Hindlimb muscle (tissue), 1 donor: ENCODE measurements at regions not wholly inside any gene's neighbourhood (a gene's known extent, or its start where the extent isn't known, plus 50 kb on each side); places are given as distances from the start of the nearest gene placed in this dataset.

Source experiments
- DNase-seq: peaks from one replicate; pipeline ENCODE4 v3.0.0-alpha.2; 2013

DNA sequence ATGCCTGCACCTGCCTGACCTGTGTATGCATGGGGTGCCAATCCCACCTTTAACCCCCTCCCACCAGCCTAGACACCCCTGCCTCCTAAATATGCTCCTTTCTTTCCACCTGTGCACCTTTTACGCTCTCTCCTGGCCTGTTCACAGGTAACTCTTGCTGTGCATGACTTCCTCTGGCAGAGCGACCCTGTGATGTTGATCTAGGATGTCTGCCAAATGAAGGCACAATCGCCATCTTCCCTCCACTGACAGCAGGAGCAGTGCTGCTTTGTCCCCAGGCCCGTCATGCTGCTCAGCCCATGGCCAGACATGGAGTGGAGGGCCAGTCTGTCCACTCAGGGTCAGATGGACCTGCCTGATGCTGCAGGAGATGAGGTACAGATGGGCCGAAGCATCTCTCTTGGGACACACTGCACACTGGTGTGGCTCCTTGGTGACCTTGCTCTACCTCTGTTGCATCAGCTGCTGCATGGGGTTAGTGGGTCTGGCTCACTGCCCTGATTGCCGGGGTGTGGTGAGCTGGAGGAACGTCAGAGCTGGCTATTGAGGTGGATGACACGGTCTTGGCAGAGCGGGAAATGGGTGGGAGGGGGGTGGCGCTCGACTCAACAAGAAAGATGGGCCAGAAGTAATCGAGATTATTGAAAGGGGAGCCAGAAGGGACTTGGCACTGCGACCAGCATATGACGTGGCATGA lies 101.7 kb upstream of the PITX1 start:
- peak; percentile 30 for DNase-seq

DNA sequence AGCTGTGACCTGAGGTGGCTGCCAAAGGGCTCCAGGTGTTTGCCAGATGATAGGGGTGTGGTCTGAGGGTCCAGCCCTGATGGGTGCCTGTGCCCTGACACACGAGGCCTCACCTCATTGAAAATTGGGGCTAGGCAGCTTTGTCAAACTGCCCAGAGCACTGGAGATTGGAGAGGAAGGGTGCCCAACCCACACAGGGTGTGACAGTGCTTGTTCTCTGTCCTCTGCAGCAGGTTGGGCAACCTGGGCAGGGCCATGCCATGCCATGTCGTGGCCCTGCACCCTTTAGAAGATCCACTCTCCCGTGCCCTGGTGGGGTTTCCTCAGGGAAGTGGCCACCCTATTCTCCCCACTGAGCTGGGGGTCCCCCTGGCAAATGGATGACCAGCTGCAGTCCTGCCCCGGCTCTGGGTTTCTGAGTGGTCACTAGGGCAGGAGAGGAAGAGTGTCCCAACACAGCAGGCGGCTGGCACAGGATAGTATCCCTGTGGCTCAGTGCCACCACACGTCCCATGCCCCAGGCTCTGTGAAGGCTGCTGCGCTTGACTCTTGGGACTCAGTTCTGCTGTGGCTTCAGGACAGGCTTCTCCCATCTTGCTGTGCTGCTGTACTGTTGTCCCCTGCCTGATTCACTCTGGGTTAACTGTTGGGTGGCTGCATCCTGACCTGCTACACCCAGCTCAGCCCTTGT lies 100.8 kb upstream of the PITX1 start:
- DNase-seq, result no peak

DNA sequence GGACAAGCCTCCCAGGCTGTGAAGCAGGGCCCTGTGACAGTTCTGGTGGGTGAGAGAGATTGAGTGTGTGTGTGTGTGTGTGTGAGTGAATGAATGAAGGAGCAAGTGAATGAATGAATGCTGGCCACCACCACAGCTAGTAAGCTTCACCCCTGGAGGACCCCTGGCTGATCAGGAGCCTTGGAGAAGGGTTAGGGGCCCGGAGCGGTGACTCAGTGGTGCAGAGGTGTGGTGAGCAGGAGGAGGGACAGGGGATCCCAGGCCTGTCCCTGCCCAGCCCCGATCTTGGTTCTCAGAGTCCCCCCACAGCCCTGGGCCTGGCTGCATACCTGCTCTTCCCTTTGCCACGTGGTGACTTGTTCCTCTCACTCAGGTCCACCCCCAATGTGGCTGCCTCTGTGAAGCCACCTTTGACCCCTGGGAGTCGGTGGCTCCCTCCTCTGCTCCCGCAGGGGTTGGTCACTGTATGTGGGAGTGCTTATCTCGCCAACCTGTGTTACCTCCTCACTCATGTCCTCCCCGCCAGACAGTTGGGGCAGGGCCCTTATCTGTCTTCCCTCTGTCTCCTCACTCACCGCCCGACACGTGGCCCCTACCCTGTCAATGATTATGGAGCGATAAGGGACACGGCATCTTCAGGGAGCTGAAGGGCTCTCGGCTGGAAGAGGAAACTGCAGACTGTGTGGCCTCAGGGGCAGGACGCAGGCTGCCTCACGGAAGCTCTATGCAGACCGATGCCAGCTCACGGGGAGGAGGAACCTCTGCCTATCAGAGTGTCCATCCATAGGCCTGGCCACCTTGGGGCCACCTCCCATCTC lies 99.9 kb upstream of the PITX1 start:
- DNase-seq, result no peak

DNA sequence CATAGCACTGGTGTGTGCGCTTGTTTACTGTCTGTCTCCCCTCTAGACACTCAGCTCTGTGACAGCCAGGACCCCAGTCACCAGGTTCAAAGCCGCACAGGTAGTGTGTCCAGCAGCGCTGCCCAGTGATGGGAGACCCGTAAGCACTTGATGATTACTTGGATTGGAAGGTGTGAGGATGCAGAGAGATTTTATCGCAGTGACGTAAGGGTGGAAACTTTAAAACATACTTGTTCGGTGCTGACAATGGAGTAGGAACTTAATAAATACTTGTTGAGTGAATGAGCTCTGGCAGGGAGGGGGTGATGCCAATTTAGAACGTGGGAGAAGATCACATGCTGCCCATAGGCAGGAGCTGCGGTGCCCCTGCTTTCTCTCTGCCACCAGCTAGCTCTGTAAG lies 99.2 kb upstream of the PITX1 start:
- no peak for DNase-seq

DNA sequence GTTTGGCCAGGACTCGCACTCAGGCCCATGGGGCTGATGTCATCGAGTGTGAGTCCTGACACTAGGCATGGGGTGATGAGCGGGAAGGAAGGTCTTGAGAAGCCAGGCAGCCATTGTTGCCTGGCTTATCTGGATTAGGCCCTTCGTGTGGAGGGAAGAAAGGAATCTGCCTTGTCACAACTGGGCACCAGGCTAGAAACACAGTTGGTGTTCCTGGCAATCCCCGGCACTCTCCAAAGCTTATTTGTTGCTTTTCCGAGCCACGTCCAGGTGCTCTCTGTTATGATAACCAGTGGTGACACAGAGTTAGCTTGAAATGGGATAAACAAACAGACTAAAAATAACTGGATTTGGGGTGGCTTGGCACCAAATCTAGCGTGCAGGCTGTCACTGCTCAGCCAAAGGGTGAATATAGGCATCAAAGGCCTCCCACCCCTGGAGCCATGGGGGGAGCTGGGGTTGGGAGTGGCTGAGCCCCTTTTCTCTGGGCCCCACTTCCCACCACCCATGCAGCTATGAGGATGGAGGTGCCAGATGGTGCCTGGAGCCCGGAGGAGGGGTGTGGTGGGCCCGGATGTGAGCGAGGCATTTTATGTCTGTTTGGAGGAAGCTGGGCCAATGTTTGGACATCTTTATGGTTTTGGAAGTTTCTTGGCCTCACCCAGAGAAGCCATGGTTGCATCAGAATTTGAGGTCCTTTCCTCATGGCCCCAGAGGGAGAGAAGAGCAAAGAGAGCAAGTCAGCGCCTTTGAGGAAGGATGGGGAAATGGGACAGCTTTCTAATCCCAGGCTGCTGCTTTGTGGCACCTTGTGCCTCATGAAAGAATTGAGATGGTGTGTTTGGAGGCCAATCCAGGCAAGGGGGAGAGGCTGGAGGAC lies 98.0 kb upstream of the PITX1 start:
- no peak for DNase-seq

DNA sequence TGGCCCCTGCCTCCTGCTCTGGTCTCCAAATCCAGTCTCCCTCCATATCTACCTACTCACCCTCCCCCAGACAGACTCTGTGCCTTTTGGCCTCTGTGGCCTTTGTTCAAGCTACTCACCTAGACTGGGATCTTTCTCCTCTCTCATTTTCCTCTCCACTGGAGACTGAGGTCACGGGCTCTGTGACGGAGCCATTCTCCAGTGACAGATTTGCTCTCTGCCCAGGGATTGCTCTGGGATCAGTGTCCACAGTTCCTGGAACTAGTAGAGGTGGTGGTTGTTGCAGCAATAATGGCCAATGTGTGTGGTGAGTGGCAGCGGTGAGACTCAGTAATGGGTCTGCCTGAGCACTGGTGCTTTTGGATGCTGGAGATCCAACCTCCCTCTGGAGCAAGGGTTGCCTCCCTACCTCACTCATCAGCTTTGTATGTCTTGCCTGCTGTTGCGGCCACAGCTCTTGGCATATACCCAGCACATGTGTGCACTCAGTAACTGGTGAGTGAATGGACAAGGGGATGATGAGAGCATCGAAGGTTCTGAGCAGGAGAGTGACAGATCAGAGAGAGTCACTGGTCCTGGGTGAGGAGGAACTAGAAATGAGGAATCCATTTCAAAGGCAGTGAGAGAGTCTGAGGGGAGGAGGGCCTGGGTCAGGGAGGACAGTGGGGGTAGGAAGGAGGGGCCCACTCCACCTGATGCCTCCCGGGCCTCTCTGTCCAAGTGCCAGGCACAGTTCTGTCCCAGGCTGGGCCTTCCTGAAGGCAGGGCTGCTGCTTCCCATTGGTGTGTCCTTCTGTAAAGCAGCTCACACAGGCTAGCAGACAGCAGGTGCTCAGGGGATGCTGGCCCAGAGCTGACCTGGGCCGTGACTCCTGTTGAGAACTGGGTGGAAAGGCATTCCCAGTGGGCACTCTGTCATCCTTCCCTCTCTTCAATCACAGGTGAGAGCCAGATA lies 96.5 kb upstream of the PITX1 start:
- no peak for DNase-seq

DNA sequence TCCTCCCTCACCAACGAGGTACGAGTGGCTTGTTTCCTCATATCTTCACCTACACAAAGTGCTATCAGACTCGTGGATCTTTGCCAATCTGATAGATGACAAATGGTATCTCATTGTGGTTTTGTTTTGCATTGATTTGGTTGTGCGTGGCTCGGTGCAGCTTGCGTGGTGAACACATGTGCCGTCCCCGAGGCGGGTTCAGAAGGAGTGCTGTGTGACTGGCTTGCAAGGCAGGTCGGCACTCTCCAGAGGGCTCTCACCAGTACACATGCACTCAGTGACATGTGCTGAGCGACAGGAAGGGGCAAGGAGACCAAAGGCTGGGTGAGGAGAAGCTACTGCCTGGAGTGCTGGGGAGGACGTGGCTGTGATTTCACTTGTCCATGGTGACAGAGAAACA lies 95.3 kb upstream of the PITX1 start:
- DNase-seq, result no peak

DNA sequence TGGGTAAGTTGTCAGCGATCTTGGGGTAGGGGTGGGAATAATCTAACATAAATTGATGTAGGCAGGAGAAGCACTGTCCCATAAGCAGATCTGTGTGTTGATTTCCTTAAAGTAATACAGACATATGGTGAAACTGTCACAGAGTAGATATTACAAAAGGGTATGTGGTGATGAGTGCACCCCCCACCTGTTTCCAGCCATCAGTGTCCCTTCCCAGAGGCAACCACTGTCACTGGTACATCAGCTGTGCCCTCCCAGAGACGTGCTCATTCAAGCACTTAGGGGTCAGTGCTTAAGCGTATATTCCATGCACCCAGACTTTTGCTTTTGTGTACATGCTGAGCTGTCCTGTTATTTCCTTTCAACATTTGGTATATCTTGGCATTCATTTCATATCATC lies 94.3 kb upstream of the PITX1 start:
- DNase-seq, result no peak

DNA sequence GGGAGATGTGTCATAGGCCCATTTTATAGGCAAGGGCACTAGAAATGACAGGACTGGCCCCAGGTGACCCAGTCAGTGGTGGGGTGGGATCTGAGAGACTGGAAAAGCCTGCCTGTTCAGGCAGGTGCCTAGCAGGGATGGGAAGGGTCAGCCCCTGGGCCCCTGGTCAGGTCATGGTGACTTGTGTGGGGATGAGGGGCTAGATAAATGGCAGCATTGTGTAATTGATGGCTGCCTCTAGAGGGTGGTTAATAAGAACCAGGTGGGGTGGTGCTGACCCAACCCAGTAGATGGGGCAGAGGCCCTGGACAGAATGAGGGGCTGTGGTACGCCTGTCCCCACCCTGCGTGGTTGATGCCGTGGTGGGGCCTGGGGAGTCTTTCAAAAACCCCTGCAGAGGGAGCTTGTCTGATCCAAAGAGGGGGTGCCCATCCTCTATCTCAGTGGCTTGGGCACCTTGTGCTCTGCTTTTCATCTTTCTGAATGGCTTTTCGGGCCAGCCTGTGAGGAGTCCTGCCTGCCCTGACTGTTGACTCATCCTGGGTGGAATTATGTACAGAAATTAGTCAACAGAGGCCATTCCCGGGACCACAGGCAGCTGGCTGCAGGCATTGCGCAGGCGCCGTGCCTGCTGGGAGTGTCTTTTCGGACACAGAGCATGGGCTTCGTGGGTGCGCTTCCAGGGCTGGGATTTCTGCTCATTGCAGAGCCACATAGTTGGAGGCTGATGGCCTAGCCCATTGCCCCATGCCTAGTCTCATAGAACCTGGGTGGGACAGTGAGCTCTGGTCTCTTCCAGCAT lies 93.6 kb upstream of the PITX1 start:
- no peak for DNase-seq

DNA sequence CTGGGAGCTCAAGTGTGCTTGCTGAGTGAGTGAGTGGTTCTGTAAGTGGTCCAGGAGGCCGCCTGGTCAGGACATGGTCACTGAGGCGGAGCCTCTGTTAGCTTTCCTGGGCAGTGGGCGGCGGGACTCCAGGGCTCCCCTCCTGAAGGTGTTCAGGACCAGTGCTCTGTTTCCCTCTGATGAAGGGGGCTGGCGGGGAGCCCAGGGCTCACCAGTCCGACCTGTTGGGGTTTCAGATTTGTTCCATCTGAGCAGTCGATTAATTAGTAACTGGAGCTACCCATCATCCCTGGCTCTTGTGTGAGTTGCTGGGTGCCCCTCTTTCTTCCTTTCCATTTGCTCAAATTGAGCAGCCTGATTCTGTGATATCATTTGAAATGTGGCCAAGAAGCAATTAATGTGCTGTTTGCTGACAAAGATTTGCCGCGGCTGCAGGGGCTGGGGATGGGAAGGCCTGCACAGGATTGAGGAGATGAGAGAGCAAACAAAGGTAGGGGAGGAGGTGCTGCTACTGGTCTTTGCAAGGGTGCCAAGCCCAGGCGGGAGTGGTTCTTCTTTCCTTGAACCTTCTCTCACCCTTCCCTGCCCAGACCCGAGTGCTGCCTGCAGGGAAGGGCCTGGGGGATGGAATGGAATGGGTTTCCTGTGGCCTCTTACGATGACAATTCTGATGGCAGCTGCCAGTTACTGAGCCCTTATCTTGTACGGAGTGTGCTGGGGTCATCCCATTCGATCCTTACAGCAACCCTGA lies 92.8 kb upstream of the PITX1 start:
- no peak for DNase-seq

DNA sequence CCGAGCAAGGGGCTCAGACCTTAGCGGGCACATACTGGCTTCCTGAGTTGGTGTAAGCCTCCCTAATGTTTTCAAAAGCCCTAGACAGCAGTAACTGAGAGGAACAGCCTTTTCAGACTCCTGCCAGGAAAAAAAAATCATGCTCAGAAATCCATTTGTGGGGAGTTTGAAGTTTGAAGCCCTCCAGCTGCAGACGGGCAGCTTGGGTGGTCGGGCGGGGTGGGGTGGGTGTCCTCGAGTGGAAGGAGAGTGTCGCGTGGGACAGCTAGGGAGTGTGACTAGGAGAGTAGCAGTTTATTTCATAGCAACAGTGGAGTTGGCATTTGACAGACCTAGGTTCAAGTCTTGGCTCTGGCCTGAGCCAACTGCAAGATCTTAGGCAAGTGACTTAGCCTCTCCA lies 90.7 kb upstream of the PITX1 start:
- DNase-seq, result no peak

DNA sequence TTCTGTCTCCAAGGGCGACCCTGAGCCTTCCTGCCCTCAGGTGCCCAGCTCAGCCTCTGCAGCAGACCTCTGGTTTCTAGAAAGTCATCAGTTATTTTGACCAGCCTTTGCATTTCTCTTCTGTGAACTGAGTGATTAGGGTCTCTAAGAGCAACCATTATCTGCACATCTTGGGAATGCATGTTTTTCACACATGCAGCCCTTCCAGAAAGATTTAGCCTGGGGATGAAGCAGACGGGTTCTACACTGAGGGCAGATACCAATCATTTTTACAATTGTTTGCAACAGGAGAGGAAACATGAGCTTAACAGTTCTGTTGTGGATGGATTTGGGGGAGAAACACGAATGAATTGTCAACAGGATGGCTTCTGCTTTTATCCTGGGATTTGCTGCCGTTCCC lies 90.1 kb upstream of the PITX1 start:
- no peak for DNase-seq

DNA sequence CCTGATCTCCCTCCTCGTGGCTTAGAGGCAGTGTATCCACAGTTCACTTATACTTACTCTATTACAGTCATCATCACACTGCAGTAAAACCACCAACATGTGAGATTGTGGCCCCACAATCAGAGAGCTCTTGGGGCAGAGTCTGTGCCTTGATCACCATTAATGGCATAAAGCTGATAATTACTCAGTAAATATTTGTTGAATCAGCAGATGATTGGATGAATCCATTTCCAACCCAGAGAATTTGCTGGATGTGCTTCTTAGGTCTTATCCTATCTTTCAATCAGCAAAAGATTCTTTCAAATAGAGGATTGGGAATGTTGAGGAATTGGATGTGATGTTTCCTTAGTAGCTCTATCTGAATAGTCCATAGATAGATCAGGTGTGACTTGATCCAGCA lies 88.8 kb upstream of the PITX1 start:
- DNase-seq, result no peak

DNA sequence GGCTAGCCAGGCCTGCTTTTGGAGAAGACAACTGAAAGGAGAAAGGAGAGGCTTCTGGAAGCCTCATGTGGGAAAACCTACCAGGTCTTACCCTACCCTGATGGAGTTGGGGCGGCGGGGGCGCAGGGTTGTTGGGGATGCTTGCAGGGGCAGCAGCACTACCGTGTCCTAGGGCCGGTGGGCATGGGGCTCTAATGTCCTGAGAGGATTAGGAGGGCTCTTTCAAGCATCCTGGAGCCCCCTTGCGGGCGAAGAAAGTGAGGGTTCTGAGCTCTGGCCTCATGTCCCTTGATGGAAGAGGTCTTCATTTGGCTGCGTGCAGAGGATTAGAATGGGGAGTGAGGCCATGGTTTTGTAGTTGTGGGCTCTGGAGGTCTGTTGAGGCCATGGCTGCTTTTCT lies 86.9 kb upstream of the PITX1 start:
- no peak for DNase-seq

DNA sequence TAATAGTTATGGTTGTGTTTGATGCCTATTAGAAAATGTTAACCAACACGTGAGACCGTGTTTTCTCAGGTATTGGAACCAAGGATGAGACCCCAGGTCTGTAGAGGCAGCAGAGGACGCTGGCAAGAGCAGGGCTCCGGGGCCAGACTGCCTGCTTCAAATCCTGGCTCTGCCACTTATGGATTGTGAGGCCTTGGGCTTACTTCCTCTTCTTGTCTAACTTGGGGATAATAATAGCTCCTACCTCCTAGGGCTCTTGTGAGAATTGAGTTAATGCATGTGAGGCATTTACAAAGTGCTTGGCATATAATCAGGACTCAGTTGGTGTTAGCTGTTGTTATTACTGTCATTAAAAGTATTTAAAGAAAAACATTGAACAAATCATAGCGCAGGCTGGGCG lies 85.5 kb upstream of the PITX1 start:
- DNase-seq, result no peak

DNA sequence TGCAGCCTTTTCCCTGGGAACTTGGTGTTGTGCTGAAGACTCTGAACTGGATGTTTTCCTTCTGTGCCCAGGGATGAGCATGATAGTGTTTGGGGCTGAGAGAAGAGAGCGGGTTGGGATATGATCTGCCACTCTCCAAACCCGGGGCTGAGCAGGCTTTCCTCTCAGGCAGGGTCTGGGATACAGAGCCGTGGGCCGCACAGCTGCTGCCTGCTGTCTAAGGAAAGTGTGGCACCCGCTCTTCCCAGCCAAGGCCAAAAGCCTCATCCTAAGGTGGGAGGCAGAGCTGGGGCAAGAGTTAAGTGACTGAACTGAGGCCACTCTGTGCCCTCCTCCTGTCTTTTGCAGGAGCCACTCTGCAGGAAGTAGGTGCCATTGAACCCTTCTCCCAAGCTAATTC lies 83.6 kb upstream of the PITX1 start:
- DNase-seq, result no peak

DNA sequence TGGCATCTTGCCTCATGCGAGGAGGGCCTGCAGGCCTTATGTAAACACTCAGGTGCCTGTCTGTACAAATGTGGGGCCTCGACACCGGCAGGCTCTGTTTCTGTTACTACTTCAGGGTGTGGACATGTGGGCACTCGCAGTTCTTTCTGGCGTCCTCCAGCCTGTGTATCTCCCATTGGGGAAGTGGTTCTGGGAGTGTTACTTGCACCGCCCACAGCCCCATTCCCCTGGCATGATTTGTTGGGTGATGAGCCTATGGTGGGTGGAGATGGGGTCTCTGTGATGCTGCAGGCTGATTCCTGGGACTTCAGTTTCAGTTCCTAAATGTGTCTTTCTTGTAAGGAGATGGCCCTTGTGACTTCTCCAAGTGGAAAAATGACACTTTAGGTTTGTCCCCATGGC lies 82.1 kb upstream of the PITX1 start:
- DNase-seq, result peak; percentile 23

DNA sequence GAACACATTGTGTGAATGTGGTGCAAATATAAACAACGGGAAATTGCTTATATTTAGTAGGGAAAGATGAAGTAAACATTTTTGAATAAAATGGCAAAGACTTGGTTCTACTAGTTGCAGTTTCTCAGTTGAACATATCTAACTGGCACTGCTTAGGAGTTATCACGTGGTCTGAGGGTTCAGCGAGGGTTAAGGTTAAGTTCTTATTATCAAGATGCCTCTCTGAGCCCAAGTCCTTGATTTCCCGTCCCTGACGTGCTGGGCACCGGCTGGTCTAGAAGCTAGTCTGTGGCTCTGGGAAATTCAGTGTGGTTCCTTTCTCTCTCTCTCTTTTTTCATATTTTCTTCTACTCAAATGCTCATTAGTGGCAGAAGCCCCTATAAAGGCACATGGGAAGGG lies 81.6 kb upstream of the PITX1 start:
- no peak for DNase-seq

DNA sequence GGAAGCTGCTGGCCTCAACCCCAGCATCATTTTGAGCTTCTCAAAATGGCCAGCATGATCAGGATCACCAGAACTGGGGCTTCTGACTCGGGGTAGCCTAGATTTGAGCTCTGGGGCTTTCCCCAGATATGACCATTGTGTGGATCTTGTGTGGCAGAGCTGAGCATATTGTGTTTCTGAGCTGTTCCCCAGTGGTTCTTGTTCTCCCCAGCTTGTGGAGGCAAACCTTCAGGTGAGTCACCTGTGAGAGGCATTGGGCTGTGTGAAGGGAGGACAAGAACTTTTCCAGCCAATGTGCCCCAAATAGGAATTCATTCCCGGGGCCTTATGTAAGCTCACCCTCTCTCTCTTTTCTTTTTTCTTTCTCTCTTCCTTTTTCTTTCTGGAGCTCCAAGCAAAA lies 80.7 kb upstream of the PITX1 start:
- DNase-seq, result no peak
